H1 (cell line): ENCODE measurements at regions not wholly inside any gene's neighbourhood (a gene's known extent, or its start where the extent isn't known, plus 50 kb on each side); places are given as distances from the start of the nearest gene placed in this dataset.

Source experiments
- BACH1 ChIP-seq: IDR thresholded peaks from 2 replicates; pipeline ENCODE4 v1.6.1; 2012; ENCODE audit warnings: low read length, improper control_type of control experiment
- CHD1 ChIP-seq: IDR thresholded peaks from 2 replicates; pipeline ENCODE4 v1.6.1; 2012; ENCODE audit warnings: low read depth, low read length, improper control_type of control experiment
- FOSL1 ChIP-seq: IDR thresholded peaks from 2 replicates; pipeline ENCODE4 v1.6.1; 2011; ENCODE audit warnings: mild to moderate bottlenecking, low read depth, low read length, moderate library complexity; ENCODE audit not compliant: insufficient read depth
- KDM5A ChIP-seq: fragments of 200-600 bp; IDR thresholded peaks from 2 replicates; pipeline ENCODE4 v1.7.1; 2012; ENCODE audit warnings: mild to moderate bottlenecking, low read length, inconsistent platforms, mixed read lengths
- NRF1 ChIP-seq: IDR thresholded peaks from 2 replicates; pipeline ENCODE4 v1.6.1; 2011; ENCODE audit warnings: mild to moderate bottlenecking, low read depth, low read length, improper control_type of control experiment
- PHF8 ChIP-seq: fragments of 200-600 bp; sonication (generic); conservative IDR thresholded peaks from 2 replicates; pipeline ENCODE4 v1.7.1; 2012; ENCODE audit warnings: low read depth, mild to moderate bottlenecking, inconsistent platforms, low read length, moderate library complexity
- TAF1 ChIP-seq: IDR thresholded peaks from 2 replicates; pipeline ENCODE4 v1.6.1; 2011; ENCODE audit warnings: mild to moderate bottlenecking, low read depth, low read length
- ZNF274 ChIP-seq: IDR thresholded peaks from 2 replicates; pipeline ENCODE4 v1.7.0; 2012; ENCODE audit warnings: low read length, borderline replicate concordance; ENCODE audit errors: extremely low read depth

- TF ChIP-seq PHF8 (no peak), NRF1 (no peak), FOSL1 (no peak), KDM5A (no peak), BACH1 (no peak), ZNF274 (no peak), TAF1 (no peak), CHD1 (no peak)
Observed at GRCh38 chr2:119082821-119083400, 75.6 kb downstream of the C1QL2 start (continued).
